CD4-positive, alpha-beta T cell treated with Interleukin-10 for 1 hour (primary cell): ENCODE measurements at regions not wholly inside any gene's neighbourhood (a gene's known extent, or its start where the extent isn't known, plus 50 kb on each side); places are given as distances from the start of the nearest gene placed in this dataset.
"Not testable (repeated sequence)": the region's sequence is repeated elsewhere in the genome, so short reads cannot be mapped to it uniquely, and the experiment has no call there.

ENCODE experiments used
- DNase-seq: peaks from one replicate; pipeline ENCODE4 v3.0.0-alpha.2; 2020

DNA sequence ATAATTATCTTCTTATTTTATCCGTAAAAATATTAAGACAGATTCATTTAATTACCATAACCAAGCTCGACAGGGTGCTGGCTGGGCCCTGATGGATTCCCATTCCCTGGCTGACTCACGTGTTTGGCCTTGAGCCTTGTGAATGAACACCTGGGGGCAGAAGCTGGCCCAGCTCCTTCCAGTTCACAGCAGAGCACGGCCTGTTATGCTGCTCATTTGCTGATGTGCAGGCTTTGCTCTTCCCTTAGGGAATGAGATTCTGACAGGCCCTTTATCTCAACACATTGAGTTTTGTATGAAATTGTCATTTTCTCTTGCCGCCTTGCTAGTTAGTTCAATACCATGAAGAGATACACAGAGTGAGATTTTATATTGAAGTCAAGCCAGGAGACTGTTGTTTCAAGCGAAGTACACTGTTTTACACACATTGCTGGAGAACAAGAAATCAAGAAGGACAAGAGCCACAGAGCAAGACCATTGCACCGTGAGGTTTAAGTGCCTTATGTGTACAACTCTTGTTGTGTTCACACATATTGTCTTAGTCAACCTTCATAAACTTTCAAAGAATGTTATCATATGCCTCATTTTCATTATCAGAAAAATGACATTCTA, 1583.3 kb downstream of the STIM2 start:
- no peak for DNase-seq

- no peak for DNase-seq
Observed at GRCh38 chr4:28444886-28445496, 1584.3 kb downstream of the STIM2 start.

GRCh38 chr4:28449085-28449484, 1588.4 kb downstream of the STIM2 start:
- no peak for DNase-seq

DNA sequence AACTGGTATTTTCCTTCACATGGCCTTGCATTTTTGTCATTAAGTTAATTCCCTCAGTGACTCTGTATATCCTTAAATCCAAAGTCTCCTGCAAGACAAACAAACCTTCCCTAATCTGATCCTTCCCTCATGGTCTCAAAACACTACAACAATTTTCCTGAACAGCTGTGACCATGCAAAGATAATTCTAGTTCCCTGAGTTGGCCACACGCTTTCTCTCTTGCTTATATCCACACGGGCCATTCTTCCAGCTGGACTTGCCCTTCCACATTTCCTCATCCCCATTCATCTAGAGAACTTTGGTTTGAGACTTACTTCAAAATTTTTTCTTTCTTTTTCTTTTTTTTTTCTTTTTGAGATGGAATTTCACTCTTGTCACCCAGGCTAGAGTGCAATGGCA, 1590.7 kb downstream of the STIM2 start:
- no peak for DNase-seq

- DNase-seq: no peak
Observed at GRCh38 chr4:28462766-28463700, 1602.4 kb downstream of the STIM2 start.

DNA sequence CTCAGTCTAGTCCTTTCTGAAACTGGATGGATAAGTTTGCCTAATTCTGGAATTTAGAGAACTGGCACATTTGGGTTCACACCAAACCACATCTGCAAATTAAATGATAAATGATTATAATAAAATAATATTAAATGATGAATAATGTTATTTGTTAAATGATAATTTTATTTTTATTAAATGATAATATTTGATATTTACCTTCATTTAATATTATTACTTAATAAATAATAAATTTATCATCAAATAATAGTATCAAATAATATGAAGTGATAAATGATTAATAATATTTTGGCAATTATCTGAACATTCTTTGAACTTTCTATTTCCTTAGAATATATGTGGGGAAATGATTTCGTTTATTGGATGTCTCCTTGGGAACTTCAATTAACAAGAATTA, 1604.2 kb downstream of the STIM2 start:
- no peak for DNase-seq

- not testable (repeated sequence) for DNase-seq
Observed at GRCh38 chr4:28466886-28467285, 1606.2 kb downstream of the STIM2 start.

GRCh38 chr4:28469387-28469786, 1608.7 kb downstream of the STIM2 start:
- DNase-seq: no peak

GRCh38 chr4:28469886-28470285, 1609.2 kb downstream of the STIM2 start:
- DNase-seq: no peak

DNA sequence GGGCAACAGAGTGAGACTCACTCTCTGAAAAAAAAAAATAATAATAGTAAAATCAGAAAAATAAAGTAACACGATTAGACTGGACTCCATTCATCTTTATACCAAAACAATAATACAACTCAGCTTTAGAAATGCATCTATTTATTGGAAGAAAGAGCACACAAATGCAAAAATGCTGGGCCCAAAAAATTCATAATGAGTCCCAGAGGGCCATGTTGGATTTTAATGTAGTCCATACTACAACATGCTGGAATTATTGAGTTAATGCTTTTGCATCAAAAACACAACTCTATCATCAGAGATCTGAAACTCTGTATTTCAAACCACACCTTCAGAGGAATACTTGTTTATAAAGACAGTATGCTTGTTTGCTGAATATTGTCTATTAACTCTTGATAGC, 1614.7 kb downstream of the STIM2 start:
- DNase-seq: no peak

GRCh38 chr4:28479666-28480065, 1619.0 kb downstream of the STIM2 start:
- no peak for DNase-seq

DNA sequence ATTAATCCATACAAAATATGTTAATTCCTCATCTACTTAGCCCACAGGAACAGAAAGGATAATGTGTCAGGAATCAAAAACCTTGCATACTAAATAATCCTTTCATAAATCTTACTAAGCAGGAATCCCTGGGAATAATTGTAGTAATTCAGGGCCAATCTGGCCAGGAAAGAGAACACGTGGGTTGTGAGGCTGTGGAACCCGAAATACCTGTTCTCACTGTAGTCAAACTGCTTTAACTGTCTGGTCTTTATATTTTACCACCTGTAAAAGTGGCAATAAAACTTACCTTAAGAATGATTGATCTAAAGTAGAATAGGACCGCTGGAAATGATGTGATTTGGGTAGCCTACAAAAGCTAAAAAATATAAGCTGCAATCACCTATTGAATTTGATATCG, 1620.9 kb downstream of the STIM2 start:
- no peak for DNase-seq

DNA sequence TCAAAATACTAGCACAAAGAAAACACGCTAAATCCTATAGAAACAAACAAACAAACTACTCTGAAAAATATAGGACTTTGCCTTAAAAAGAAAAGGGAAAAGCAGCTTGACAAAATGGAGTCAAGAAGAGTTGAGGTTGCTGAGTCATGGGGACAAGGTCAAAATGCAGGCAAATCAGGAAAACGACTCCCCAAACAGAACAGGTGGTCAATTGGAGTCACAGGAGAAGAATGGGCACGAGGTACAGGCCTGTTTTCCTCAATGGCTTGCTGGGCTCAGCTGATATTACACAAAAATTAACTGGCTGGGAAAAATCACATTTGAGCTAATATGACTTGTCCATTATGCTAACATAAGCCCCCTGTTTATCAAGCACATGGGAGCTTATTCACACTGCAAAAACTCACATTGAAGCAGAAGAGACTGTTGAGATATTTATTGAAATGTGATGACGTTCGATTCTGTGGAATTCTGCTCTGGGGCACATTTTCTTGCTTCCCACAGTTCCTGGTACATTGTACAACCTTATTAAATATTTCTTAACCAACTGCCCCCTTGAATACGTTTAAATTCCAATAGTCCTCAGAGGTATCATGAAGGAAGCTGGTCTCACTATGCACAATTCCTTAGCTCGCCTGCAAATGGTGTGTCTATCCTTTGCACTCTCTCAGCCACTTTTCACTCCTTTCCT, 1622.1 kb downstream of the STIM2 start:
- no peak for DNase-seq

GRCh38 chr4:28488021-28488420, 1627.4 kb downstream of the STIM2 start:
- no peak for DNase-seq

GRCh38 chr4:28490669-28491068, 1630.0 kb downstream of the STIM2 start:
- no peak for DNase-seq

DNA sequence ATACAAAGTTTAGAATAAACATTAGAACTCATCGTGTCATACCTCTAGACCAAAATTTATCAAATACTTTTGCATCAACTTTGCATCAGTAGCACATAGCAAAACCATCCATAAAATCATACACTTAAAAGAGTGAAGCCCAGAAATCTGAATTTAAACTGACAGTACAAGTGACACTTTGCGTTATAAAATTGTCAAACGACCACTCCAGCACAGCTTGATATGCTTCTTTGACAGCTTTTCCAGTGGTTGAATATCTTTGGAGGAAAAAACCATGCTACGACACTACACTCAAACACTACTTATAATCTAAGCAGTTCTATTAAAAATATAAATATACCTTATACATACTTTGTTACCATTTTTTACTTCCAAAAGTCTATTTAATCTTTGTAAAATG, 1644.4 kb downstream of the STIM2 start:
- DNase-seq: no peak

DNA sequence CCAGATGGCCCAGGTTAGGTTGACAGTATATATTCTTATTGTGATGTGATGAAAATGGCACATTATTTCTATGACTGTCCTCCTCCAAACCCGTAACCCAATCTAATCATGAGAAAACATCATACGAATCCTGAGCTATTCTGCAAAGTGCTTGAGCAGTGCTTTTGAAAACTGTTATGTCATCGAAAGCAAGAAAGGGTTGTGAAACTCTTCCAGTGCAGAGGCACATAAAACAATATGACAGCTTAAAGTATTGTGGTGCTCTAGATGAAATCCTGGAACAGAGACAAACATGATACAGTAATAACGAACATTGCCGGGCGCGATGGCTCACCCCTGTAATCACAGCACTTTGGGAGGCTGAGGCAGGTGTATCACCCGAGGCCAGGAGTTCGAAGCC, 1648.0 kb downstream of the STIM2 start:
- DNase-seq: no peak

- not testable (repeated sequence) for DNase-seq
Observed at GRCh38 chr4:28514766-28515165, 1654.1 kb downstream of the STIM2 start.

GRCh38 chr4:28518561-28519165, 1658.0 kb downstream of the STIM2 start:
- no peak for DNase-seq

DNA sequence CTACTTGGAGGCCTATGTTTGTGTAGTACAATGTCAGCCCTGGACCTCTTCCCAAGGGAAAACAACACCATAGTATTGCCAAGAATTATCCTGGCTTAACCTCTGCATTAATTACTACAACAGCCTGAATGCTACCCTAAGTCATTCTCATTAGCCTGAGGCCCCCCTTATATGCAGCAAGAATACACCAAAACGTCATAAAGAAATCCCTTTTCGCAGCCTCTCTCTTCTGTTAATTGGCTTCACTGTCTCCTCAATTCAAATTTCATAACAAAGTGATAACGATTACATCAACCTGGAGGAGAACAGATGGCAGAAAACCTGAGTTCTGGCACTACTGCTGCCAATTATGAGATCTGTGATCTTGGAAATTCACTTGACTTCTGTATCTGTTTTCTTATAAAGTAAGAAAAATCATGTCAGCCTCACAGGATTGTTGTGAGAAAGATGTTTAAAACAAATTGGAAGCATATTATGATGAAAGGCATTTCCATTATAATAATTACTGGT, 1663.1 kb downstream of the STIM2 start:
- DNase-seq: no peak

- no peak for DNase-seq
Observed at GRCh38 chr4:28536124-28536523, 1675.5 kb downstream of the STIM2 start.

DNA sequence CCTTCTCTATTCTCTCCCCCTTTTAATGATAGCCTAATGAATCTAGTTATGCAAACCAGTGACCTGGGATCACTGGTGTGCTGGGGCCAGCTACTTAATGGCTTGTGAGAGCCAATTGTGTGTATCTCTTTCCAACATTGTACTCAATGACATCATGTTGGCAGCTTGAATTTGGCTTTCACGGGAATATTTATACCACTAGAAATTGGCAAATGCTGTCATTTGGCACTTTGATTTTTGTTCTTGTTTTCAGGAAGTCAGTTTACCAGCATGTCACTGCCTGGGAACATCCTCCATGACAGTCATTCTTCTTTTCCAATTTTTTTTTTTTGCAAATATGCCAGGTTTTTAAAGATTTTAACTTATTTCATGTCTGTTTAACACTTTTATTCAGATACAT, 1685.3 kb downstream of the STIM2 start:
- DNase-seq: no peak

DNA sequence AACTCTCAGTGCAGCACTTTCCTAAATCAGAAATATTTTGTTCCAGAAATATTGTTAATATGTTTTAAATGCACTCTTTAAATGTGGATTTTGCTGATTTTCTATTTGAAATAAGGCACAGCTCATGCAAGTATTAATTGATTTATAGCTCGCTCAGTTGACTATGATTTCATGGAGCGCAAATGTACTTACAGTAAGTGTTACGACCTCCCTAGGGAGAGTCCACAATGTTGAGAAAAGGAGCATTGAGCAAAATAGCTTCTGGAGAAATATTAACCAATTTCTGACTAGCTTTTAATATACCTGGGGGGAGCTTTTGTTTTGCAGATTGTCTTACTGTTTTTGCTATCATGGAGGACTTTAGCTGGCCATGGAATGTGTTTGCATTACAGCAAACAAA, 1687.5 kb downstream of the STIM2 start:
- DNase-seq: no peak
